ENCODE measurements at regions not wholly inside any gene's neighbourhood (a gene's known extent, or its start where the extent isn't known, plus 50 kb on each side); places are given as distances from the start of the nearest gene placed in this dataset.

- ATAC-seq (ENCODE audit: low FRiP score) (no peak), DNase-seq (ENCODE audit: low spot score) (no peak)
- no peak for TF ChIP-seq CTCF (IDR thresholded peaks at IDR 0.05)
Observed at GRCh38 chr22:26849575-26849974, 192.2 kb downstream of the MIAT start.

GRCh38 chr22:26851125-26851524 lies 193.7 kb downstream of the MIAT start:
- no peak for TF ChIP-seq CTCF (IDR thresholded peaks at IDR 0.05)
- ATAC-seq (ENCODE audit: low FRiP score) (no peak), DNase-seq (ENCODE audit: low spot score) (no peak)

GRCh38 chr22:26852176-26852575 lies 194.8 kb downstream of the MIAT start:
- no peak for ATAC-seq (ENCODE audit: low FRiP score)
- no peak for DNase-seq (ENCODE audit: low spot score)
- no peak for TF ChIP-seq CTCF (IDR thresholded peaks at IDR 0.05)

- ATAC-seq (ENCODE audit: low FRiP score) = no peak
- DNase-seq (ENCODE audit: low spot score) = no peak
- no peak for TF ChIP-seq CTCF (IDR thresholded peaks at IDR 0.05)
Observed at GRCh38 chr22:26853071-26853470, 195.7 kb downstream of the MIAT start.

GRCh38 chr22:26853495-26853894 lies 196.1 kb downstream of the MIAT start:
- no peak for TF ChIP-seq CTCF (IDR thresholded peaks at IDR 0.05)
- ATAC-seq (ENCODE audit: low FRiP score) (no peak), DNase-seq (ENCODE audit: low spot score) (no peak)

GRCh38 chr22:26857169-26857568 lies 199.8 kb downstream of the MIAT start:
- DNase-seq (ENCODE audit: low spot score) (no peak), ATAC-seq (ENCODE audit: low FRiP score) (no peak)
- no peak for TF ChIP-seq CTCF (IDR thresholded peaks at IDR 0.05)

GRCh38 chr22:26860301-26860700 lies 202.9 kb downstream of the MIAT start:
- ATAC-seq (ENCODE audit: low FRiP score) (no peak), DNase-seq (ENCODE audit: low spot score) (no peak)
- TF ChIP-seq CTCF (IDR thresholded peaks at IDR 0.05) = no peak
